GM12878 (cell line): ENCODE measurements at regions not wholly inside any gene's neighbourhood (a gene's known extent, or its start where the extent isn't known, plus 50 kb on each side); places are given as distances from the start of the nearest gene placed in this dataset.

Experiments used
- ATAC-seq: fragments of 200-7000 bp; cut with Tn5 transposase; 3 replicates; pipeline ENCODE4 v1.9.1; 2020; ENCODE audit warnings: mild to moderate bottlenecking, moderate library complexity
- BruUV-seq: library from RNA; stranded (reverse); fragments of 400-500 nt; replicated peaks from 2 replicates; lab custom pipeline; 2021; lab: Mats Ljungman, UMichigan
- CTCF ChIA-PET: fragments of 300-600 bp; sonication (Branson Sonifier 250); formaldehyde crosslinking; extraction: SDS; loops from one replicate; lab custom pipeline; 2021; ENCODE audit warnings: inconsistent platforms; lab: Yijun Ruan, JAX
- POLR2A ChIA-PET: fragments of 350-600 bp; formaldehyde crosslinking; extraction: SDS; loops from one replicate; lab custom pipeline; 2021; ENCODE audit warnings: inconsistent platforms; lab: Charles Lee
- RAD21 ChIA-PET: fragments of 300-600 bp; sonication (Branson Sonifier 250); formaldehyde crosslinking; loops from one replicate; lab custom pipeline; 2023; ENCODE audit warnings: antibody characterized with exemption; ENCODE audit not compliant: unreplicated experiment; lab: Charles Lee
- SMC1A ChIA-PET: fragments of 300-600 bp; sonication (Branson Sonifier 250); formaldehyde crosslinking; loops from one replicate; lab custom pipeline; 2023; ENCODE audit not compliant: unreplicated experiment, uncharacterized antibody; lab: Charles Lee
- DNase-seq: peaks from one replicate; pipeline ENCODE4 v3.0.0-alpha.2; 2011; ENCODE audit warnings: low read depth, low spot score
- FAIRE-seq: peaks from 3 replicates; lab custom pipeline; 2011; peaks lifted over from hg19 to GRCh38; lab: Jason Lieb, UNC
- H2AFZ ChIP-seq: 2 replicates; pipeline ENCODE4 v1.6.0; 2011; ENCODE audit warnings: low read depth, low read length, control low read depth; ENCODE audit not compliant: control insufficient read depth
- H3K27ac ChIP-seq: 2 replicates; pipeline ENCODE4 v1.5.1; 2011; ENCODE audit warnings: control low read depth; ENCODE audit not compliant: control insufficient read depth, insufficient read depth
- H3K27me3 ChIP-seq, 2 experiments: replicated peaks in 1 of 2; 2 replicates each; pipeline versions ENCODE4 v1.6.0 to v1.6.1; 2011; ENCODE audit warnings: low read length in 1 of 2; ENCODE audit not compliant: control insufficient read depth in 2 of 2, insufficient read depth in 2 of 2
- H3K36me3 ChIP-seq, 2 experiments: 2 replicates each; pipeline ENCODE4 v1.5.1; 2011; ENCODE audit warnings: low read length in 1 of 2; ENCODE audit not compliant: control insufficient read depth in 2 of 2, insufficient read depth in 2 of 2
- H3K4me1 ChIP-seq: 2 replicates; pipeline ENCODE4 v1.6.1; 2011; ENCODE audit warnings: mild to moderate bottlenecking, low read length, moderate library complexity, mixed read lengths; ENCODE audit not compliant: control insufficient read depth, insufficient read depth
- H3K4me2 ChIP-seq: 2 replicates; pipeline ENCODE4 v1.6.0; 2011; ENCODE audit warnings: control low read depth; ENCODE audit not compliant: control insufficient read depth, insufficient read depth
- H3K4me3 ChIP-seq: fragments of 200-600 bp; sonication (generic); 2 replicates; pipeline ENCODE4 v1.5.1; 2016
- H3K79me2 ChIP-seq: 2 replicates; pipeline ENCODE4 v1.6.0; 2011; ENCODE audit warnings: low read length; ENCODE audit not compliant: control insufficient read depth, insufficient read depth
- H3K9ac ChIP-seq: 2 replicates; pipeline ENCODE4 v1.8.0; 2011; ENCODE audit warnings: low read length, control low read depth, mixed read lengths; ENCODE audit not compliant: control insufficient read depth, insufficient read depth
- H3K9me3 ChIP-seq: replicated peaks from 3 replicates; pipeline ENCODE4 v1.5.1; 2011; ENCODE audit warnings: mild to moderate bottlenecking, low read length; ENCODE audit not compliant: control insufficient read depth, insufficient read depth
- H4K20me1 ChIP-seq: 2 replicates; pipeline ENCODE4 v1.6.0; 2011; ENCODE audit not compliant: control insufficient read depth, insufficient read depth
- ATF7 ChIP-seq: fragments of 450-650 bp; IDR thresholded peaks from 2 replicates; pipeline ENCODE4 v1.6.1; 2016; ENCODE audit warnings: low read depth, mild to moderate bottlenecking
- EED ChIP-seq: sonication (generic); IDR thresholded peaks from 2 replicates; pipeline ENCODE4 v1.6.1; 2016; ENCODE audit warnings: antibody characterized with exemption, low read depth
- EZH2 ChIP-seq: IDR thresholded peaks from 2 replicates; pipeline ENCODE4 v1.6.1; 2012; ENCODE audit warnings: low read depth, mild to moderate bottlenecking, control low read depth, inconsistent platforms, low read length, borderline replicate concordance; ENCODE audit not compliant: control insufficient read depth
- MEF2B ChIP-seq: fragments of 450-650 bp; IDR thresholded peaks from 2 replicates; pipeline ENCODE4 v1.6.1; 2018; ENCODE audit warnings: mild to moderate bottlenecking, moderate library complexity; ENCODE audit not compliant: partially characterized antibody, poor library complexity, severe bottlenecking
- NR2C1 ChIP-seq: fragments of 450-650 bp; IDR thresholded peaks from 2 replicates; pipeline ENCODE4 v1.6.1; 2017; ENCODE audit warnings: antibody characterized with exemption, mild to moderate bottlenecking, moderate library complexity
- RCOR1 ChIP-seq: conservative IDR thresholded peaks from 2 replicates; pipeline ENCODE4 v1.6.1; 2012; ENCODE audit warnings: low read depth, low read length, improper control_type of control experiment
- TARDBP ChIP-seq: IDR thresholded peaks from 2 replicates; pipeline ENCODE4 v1.6.1; 2016; ENCODE audit warnings: borderline replicate concordance
- WGBS: methylation state at CpG from one replicate; pipeline ENCODE4 v1.1.6; 2016; ENCODE audit warnings: low lambda C conversion rate; ENCODE audit not compliant: insufficient replicate concordance, insufficient coverage; ENCODE audit errors: missing lambda C conversion rate; 5-methylcytosine and 5-hydroxymethylcytosine counted together
- in situ Hi-C: fragments of 300-500 bp; cut with MboI; formaldehyde crosslinking; loops from 9 replicates; pipeline ENCODE4 v1.14.3; 2018; ENCODE audit warnings: mixed read lengths
- intact Hi-C: fragments of 100-400 bp; cut with micrococcal nuclease; formaldehyde crosslinking; loops from one replicate; pipeline ENCODE4 v1.14.2; 2022; ENCODE audit not compliant: unreplicated experiment
- TF ChIP-seq, protein P1 (sequence below): IDR thresholded peaks from 2 replicates; pipeline ENCODE4 v1.6.1; 2012; ENCODE audit warnings: improper control_type of control experiment, low read depth, low read length; ENCODE audit not compliant: insufficient replicate concordance
- TF ChIP-seq, protein P2 (sequence below): fragments of 450-650 bp; IDR thresholded peaks from 2 replicates; pipeline ENCODE4 v1.6.1; 2017; ENCODE audit warnings: mild to moderate bottlenecking, moderate library complexity

DNA sequence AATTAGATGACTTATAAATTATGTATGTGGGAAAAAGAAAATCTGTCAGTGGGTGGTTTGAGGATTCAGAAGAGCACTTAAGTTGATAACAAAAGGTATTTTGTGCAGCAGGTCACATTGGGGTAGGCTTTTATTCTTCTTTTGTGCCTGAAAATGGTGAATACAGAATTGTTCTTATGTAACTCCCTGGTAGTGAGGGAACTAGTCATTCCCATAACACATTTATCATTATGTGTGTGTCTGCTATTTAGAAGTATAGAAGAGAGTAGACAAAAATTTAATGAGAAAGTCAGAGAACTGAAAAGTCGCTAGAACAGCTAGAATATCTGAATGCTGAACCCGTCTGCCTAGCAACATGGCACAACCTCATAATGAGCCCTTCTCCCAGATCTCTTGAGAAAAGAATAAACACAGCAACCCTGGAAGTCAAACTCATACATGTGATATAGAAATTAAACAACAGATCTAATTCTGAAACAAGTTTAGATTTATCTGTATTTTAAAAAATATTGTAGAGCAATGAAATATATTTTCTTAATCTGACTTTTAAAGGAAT lies 111.8 kb upstream of the EDNRB start:
- Histone ChIP-seq H3K36me3 (no peaks in the 10 kb centered on the region), H2AFZ (no peak overlapping the region), H3K27me3 (no peaks in the 10 kb centered on the region), H3K27ac (no peak overlapping the region), H3K9me3 (no peaks in the 10 kb centered on the region), H3K79me2 (no peaks in the 10 kb centered on the region), H3K4me3 (no peak overlapping the region), H4K20me1 (no peaks in the 10 kb centered on the region), H3K4me2 (no peak overlapping the region), H3K4me1 (no peaks in the 10 kb centered on the region), H3K9ac (no peak overlapping the region)
- ChIA-PET RAD21 (no interaction called here), POLR2A (interaction anchor here (0.6 kb wide), 1 partner anchor 743 kb away, joined by 3 read pairs; no protein-coding TSS in a partner anchor), CTCF (no interaction called here), SMC1A (no interaction called here)
- no peak for ATAC-seq
- TF ChIP-seq RCOR1 (no peak), ATF7 (no peak), EZH2 (no peak), TARDBP (no peak), MEF2B (no peak), NR2C1 (no peak), EED (no peak)
- TF ChIP-seq, protein P1, sequence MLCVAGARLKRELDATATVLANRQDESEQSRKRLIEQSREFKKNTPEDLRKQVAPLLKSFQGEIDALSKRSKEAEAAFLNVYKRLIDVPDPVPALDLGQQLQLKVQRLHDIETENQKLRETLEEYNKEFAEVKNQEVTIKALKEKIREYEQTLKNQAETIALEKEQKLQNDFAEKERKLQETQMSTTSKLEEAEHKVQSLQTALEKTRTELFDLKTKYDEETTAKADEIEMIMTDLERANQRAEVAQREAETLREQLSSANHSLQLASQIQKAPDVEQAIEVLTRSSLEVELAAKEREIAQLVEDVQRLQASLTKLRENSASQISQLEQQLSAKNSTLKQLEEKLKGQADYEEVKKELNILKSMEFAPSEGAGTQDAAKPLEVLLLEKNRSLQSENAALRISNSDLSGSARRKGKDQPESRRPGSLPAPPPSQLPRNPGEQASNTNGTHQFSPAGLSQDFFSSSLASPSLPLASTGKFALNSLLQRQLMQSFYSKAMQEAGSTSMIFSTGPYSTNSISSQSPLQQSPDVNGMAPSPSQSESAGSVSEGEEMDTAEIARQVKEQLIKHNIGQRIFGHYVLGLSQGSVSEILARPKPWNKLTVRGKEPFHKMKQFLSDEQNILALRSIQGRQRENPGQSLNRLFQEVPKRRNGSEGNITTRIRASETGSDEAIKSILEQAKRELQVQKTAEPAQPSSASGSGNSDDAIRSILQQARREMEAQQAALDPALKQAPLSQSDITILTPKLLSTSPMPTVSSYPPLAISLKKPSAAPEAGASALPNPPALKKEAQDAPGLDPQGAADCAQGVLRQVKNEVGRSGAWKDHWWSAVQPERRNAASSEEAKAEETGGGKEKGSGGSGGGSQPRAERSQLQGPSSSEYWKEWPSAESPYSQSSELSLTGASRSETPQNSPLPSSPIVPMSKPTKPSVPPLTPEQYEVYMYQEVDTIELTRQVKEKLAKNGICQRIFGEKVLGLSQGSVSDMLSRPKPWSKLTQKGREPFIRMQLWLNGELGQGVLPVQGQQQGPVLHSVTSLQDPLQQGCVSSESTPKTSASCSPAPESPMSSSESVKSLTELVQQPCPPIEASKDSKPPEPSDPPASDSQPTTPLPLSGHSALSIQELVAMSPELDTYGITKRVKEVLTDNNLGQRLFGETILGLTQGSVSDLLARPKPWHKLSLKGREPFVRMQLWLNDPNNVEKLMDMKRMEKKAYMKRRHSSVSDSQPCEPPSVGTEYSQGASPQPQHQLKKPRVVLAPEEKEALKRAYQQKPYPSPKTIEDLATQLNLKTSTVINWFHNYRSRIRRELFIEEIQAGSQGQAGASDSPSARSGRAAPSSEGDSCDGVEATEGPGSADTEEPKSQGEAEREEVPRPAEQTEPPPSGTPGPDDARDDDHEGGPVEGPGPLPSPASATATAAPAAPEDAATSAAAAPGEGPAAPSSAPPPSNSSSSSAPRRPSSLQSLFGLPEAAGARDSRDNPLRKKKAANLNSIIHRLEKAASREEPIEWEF = no peak
- TF ChIP-seq, protein P2, sequence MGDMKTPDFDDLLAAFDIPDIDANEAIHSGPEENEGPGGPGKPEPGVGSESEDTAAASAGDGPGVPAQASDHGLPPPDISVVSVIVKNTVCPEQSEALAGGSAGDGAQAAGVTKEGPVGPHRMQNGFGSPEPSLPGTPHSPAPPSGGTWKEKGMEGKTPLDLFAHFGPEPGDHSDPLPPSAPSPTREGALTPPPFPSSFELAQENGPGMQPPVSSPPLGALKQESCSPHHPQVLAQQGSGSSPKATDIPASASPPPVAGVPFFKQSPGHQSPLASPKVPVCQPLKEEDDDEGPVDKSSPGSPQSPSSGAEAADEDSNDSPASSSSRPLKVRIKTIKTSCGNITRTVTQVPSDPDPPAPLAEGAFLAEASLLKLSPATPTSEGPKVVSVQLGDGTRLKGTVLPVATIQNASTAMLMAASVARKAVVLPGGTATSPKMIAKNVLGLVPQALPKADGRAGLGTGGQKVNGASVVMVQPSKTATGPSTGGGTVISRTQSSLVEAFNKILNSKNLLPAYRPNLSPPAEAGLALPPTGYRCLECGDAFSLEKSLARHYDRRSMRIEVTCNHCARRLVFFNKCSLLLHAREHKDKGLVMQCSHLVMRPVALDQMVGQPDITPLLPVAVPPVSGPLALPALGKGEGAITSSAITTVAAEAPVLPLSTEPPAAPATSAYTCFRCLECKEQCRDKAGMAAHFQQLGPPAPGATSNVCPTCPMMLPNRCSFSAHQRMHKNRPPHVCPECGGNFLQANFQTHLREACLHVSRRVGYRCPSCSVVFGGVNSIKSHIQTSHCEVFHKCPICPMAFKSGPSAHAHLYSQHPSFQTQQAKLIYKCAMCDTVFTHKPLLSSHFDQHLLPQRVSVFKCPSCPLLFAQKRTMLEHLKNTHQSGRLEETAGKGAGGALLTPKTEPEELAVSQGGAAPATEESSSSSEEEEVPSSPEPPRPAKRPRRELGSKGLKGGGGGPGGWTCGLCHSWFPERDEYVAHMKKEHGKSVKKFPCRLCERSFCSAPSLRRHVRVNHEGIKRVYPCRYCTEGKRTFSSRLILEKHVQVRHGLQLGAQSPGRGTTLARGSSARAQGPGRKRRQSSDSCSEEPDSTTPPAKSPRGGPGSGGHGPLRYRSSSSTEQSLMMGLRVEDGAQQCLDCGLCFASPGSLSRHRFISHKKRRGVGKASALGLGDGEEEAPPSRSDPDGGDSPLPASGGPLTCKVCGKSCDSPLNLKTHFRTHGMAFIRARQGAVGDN = no peak
- 67% methylated on average over 2 of the region's 2 CpGs for WGBS
- intact Hi-C loops = no loop called here
- in situ Hi-C loops = no loop called here
- no peak for DNase-seq
- no TSS peak for BruUV-seq
- no peak for FAIRE-seq
